Epithelial cell of esophagus (primary cell): ENCODE measurements at regions not wholly inside any gene's neighbourhood (a gene's known extent, or its start where the extent isn't known, plus 50 kb on each side); places are given as distances from the start of the nearest gene placed in this dataset.

ENCODE experiments used
- DNase-seq: peaks from one replicate; pipeline ENCODE4 v3.0.0; 2010; ENCODE audit warnings: low read depth
- H3K4me3 ChIP-seq: 2 replicates; pipeline ENCODE4 v1.5.1; 2011; ENCODE audit warnings: mild to moderate bottlenecking, low read length, control low read depth
- TF ChIP-seq, protein P1 (sequence below): IDR thresholded peaks from 2 replicates; pipeline ENCODE4 v1.5.1; 2011; ENCODE audit warnings: low read depth, mild to moderate bottlenecking, low read length, control low read depth, inconsistent platforms; ENCODE audit not compliant: insufficient read depth; ENCODE audit errors: missing control alignments

DNA sequence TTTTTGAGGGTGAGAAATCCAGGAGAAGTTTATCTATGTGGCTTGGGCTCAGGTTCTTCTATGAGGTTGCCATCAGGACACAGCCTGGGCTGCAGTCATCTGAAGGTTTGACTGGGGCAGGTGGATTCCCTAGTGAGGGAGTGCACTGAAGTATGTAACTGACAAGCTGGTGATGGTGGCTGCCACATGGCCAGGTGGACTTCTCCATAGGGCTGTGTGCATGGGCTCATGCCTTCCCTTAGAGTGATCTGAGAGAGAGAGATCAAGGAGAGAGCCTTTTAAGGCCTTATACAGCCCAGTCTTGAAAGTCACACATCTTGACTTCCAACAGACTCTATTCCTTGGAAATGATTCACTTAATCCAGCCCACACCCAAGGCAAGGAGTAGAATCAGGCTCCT is 266.6 kb upstream of the PITRM1 start:
- no peak for DNase-seq
- no peak overlapping the region for H3K4me3 ChIP-seq
- TF ChIP-seq, protein P1, sequence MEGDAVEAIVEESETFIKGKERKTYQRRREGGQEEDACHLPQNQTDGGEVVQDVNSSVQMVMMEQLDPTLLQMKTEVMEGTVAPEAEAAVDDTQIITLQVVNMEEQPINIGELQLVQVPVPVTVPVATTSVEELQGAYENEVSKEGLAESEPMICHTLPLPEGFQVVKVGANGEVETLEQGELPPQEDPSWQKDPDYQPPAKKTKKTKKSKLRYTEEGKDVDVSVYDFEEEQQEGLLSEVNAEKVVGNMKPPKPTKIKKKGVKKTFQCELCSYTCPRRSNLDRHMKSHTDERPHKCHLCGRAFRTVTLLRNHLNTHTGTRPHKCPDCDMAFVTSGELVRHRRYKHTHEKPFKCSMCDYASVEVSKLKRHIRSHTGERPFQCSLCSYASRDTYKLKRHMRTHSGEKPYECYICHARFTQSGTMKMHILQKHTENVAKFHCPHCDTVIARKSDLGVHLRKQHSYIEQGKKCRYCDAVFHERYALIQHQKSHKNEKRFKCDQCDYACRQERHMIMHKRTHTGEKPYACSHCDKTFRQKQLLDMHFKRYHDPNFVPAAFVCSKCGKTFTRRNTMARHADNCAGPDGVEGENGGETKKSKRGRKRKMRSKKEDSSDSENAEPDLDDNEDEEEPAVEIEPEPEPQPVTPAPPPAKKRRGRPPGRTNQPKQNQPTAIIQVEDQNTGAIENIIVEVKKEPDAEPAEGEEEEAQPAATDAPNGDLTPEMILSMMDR = no peak

DNA sequence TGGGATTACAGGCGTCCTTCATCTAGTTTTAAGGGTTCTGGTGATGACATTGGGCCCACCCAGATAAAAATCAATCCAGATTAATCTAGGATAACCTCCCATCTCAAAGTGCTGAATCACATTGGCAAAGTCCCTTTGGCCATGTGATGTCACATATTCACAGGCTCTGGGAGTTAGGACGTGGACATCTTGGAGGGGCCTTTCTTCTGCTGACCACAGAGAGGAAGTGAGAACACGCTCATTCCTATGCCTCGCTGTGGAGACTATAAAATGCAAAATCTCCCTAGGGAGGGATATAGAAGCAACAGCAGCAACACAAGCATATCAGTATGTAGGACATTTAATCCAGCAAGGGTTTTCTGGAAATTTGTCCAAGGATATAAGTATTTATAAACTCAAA is 266.0 kb upstream of the PITRM1 start:
- DNase-seq = no peak
- TF ChIP-seq, protein P1 = no peak
- no peak overlapping the region for H3K4me3 ChIP-seq

- DNase-seq = no peak
- no peak overlapping the region for H3K4me3 ChIP-seq
- TF ChIP-seq, protein P1 = no peak
Observed at GRCh38 chr10:3435671-3436070, 263.1 kb upstream of the PITRM1 start.

DNA sequence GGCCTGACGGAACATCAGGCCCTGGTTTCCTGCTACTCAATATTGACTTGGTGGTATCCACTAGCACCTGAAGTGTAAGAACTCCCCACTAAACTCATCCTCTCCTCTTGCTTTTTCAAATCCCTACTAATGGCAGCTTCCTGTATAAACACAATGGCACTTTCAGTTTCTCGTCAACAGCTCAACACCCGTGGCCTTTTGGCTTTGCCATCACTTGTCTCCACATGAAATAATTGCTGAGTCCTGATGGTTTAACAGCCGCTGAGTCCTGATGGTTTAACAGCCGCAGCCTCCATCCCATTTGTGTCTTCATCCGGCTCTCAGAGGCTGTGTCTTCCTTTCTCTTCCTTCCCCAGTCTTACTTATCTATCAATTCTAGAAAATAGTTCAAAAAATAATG is 261.4 kb upstream of the PITRM1 start:
- no peak for DNase-seq
- TF ChIP-seq, protein P1 = no peak
- no peak overlapping the region for H3K4me3 ChIP-seq

GRCh38 chr10:3433131-3433530 is 260.5 kb upstream of the PITRM1 start:
- no peak for DNase-seq
- TF ChIP-seq, protein P1 = no peak

DNA sequence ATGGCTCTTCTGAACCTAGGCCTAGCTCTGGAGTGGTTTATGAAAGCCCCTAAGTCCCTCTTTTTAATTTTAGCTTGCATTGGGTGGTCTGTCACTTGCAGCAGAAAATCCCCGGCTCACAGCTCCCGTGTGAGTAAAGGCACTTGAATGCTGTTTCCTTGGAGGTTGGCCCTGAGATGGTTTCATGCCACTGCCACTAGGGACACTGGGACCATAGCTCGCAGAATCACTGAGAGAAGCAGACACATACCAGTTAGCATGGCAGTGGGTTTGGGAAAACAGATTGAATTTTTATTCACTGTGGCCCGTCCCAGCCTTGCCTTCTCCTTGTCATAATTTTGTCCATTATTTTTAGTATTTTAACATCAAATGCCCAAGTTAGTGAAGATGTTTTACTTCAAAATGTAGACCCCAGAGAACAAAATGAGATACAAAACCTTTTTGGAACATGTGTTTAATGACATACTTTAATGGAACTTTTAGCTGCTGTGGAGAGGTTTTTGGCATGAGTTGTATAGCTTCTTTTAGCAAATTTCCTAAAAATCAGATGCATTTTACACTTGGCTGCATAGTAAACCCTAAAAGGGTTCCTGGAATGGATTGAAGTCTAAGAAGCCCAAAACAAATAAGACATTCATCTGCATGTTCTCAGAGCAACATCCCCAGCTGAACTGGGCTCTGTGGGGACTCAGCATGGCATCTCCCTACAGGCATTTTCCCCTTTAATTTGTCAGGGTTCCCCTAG is 259.7 kb upstream of the PITRM1 start:
- TF ChIP-seq, protein P1 = no peak
- no peak for DNase-seq
- no peak overlapping the region for H3K4me3 ChIP-seq

More at GRCh38 chr10:3433131-3433530, 260.5 kb upstream of the PITRM1 start:
- no peak overlapping the region for H3K4me3 ChIP-seq

DNA sequence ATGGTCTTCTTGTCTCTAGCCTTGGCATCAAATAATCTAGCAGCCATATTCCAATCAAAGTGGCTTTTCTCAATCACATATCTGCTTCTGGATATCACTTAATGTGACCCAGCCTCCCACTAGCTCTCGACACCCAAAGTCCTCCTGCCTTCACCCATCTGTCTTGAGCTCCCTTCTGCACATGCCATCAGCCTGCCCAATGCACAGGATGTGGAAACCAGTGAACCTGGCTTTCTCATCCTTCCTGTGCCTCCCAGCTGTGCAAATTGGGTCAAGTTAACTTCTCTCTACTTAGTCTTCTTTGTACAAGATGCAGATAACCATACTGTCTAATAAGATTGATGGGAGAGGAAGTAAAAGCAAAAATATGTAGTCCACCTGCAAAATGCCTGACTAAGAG is 257.9 kb upstream of the PITRM1 start:
- no peak for DNase-seq
- no peak overlapping the region for H3K4me3 ChIP-seq
- TF ChIP-seq, protein P1 = no peak
